SU-DHL-6 (cell line): ENCODE measurements at regions not wholly inside any gene's neighbourhood (a gene's known extent, or its start where the extent isn't known, plus 50 kb on each side); places are given as distances from the start of the nearest gene placed in this dataset.

ENCODE experiments used
- H2AFZ ChIP-seq: fragments of 200-600 bp; sonication (generic); 2 replicates; pipeline ENCODE4 v1.6.1; 2014; ENCODE audit warnings: low read depth, mild to moderate bottlenecking, moderate library complexity, mixed read lengths, antibody characterized with exemption, low read length; ENCODE audit not compliant: severe bottlenecking
- H3F3A ChIP-seq: fragments of 200-600 bp; shearing (Covaris generic); 2 replicates; pipeline ENCODE4 v1.6.0; 2016; ENCODE audit warnings: antibody characterized with exemption, mild to moderate bottlenecking; ENCODE audit not compliant: insufficient read depth
- H3K27ac ChIP-seq: fragments of 200-600 bp; sonication (generic); 2 replicates; pipeline ENCODE4 v1.5.1; 2016; ENCODE audit warnings: low read depth, mild to moderate bottlenecking, low read length, moderate library complexity, mixed read lengths
- H3K27me3 ChIP-seq: fragments of 200-600 bp; sonication (generic), shearing (Covaris generic); 2 replicates; pipeline ENCODE4 v1.6.0; 2014; ENCODE audit warnings: mild to moderate bottlenecking, low read length
- H3K36me3 ChIP-seq: fragments of 200-600 bp; sonication (generic); 2 replicates; pipeline ENCODE4 v1.6.1; 2014; ENCODE audit warnings: mild to moderate bottlenecking, low read length, mixed read lengths
- H3K4me2 ChIP-seq: fragments of 300-600, 200-600 bp; shearing (Covaris generic), sonication (generic); 2 replicates; pipeline ENCODE4 v1.6.0; 2014; ENCODE audit warnings: low read length, low read depth, mild to moderate bottlenecking; ENCODE audit not compliant: poor library complexity, severe bottlenecking
- H3K4me3 ChIP-seq: fragments of 200-600 bp; sonication (generic); 2 replicates; pipeline ENCODE4 v1.5.1; 2014; ENCODE audit warnings: antibody characterized with exemption, low read length, mild to moderate bottlenecking, mixed read lengths; ENCODE audit not compliant: insufficient read depth, poor library complexity, severe bottlenecking
- H3K79me2 ChIP-seq: fragments of 200-600 bp; sonication (generic); 2 replicates; pipeline ENCODE4 v1.6.1; 2014; ENCODE audit warnings: mild to moderate bottlenecking, low read length, moderate library complexity; ENCODE audit not compliant: insufficient read depth
- H3K9ac ChIP-seq: fragments of 200-600 bp; sonication (generic); 2 replicates; pipeline ENCODE4 v1.7.0; 2014; ENCODE audit warnings: mild to moderate bottlenecking, low read length
- H3K9me2 ChIP-seq: fragments of 200-600 bp; sonication (generic); replicated peaks from 2 replicates; pipeline ENCODE4 v1.6.1; 2014; ENCODE audit warnings: low read length; ENCODE audit not compliant: insufficient read depth
- H3K9me3 ChIP-seq: fragments of 200-600 bp; sonication (generic); 2 replicates; pipeline ENCODE4 v1.6.1; 2014; ENCODE audit warnings: low read length, mixed read lengths; ENCODE audit not compliant: insufficient read depth
- H4K20me1 ChIP-seq: fragments of 200-600 bp; sonication (generic); 2 replicates; pipeline ENCODE4 v1.6.1; 2014; ENCODE audit warnings: low read depth, mild to moderate bottlenecking, antibody characterized with exemption, low read length, moderate library complexity, mixed read lengths
- CTCF ChIP-seq: fragments of 200-600 bp; sonication (generic); IDR thresholded peaks from one replicate; pipeline ENCODE4 v1.5.1; 2017; ENCODE audit warnings: antibody characterized with exemption, mild to moderate bottlenecking, low read length, moderate library complexity; ENCODE audit not compliant: insufficient read depth, poor library complexity, severe bottlenecking
- EZH2phosphoT487 ChIP-seq: fragments of 200-600 bp; sonication (generic), shearing (Covaris generic); conservative IDR thresholded peaks from 2 replicates; pipeline ENCODE4 v1.6.1; 2018; ENCODE audit warnings: mild to moderate bottlenecking, antibody characterized with exemption, low read length, moderate library complexity, mixed read lengths

GRCh38 chr13:80633251-80633650, 292.3 kb upstream of the SPRY2 start:
- no peak overlapping the region for H3K4me3 ChIP-seq
- H3K9me3 ChIP-seq, result no peaks in the 10 kb centered on the region
- no peaks in the 10 kb centered on the region for H3K36me3 ChIP-seq
- H4K20me1 ChIP-seq, result no peaks in the 10 kb centered on the region
- no peak overlapping the region for H2AFZ ChIP-seq
- H3K27me3 ChIP-seq, result no peaks in the 10 kb centered on the region
- no peak for TF ChIP-seq CTCF
- no peak for TF ChIP-seq EZH2phosphoT487
- no peak overlapping the region for H3K9ac ChIP-seq
- no peak overlapping the region for H3K27ac ChIP-seq
- H3K79me2 ChIP-seq, result no peaks in the 10 kb centered on the region
- H3K4me2 ChIP-seq, result no peak overlapping the region
- no peaks in the 10 kb centered on the region; the same call in 1 of the 2 replicates for H3K9me2 ChIP-seq
- no peaks in the 10 kb centered on the region for H3F3A ChIP-seq

GRCh38 chr13:80630685-80631121, 289.8 kb upstream of the SPRY2 start:
- Histone ChIP-seq H2AFZ (no peak overlapping the region), H3K27me3 (no peaks in the 10 kb centered on the region), H3K79me2 (no peaks in the 10 kb centered on the region), H3K36me3 (no peaks in the 10 kb centered on the region), H3K27ac (no peak overlapping the region), H3K9me3 (no peaks in the 10 kb centered on the region), H4K20me1 (no peaks in the 10 kb centered on the region), H3K9me2 (no peaks in the 10 kb centered on the region; the same call in 1 of the 2 replicates), H3K9ac (no peak overlapping the region), H3F3A (no peaks in the 10 kb centered on the region), H3K4me3 (no peak overlapping the region), H3K4me2 (no peak overlapping the region)
- TF ChIP-seq EZH2phosphoT487 (no peak), CTCF (no peak)

GRCh38 chr13:80618781-80619180, 277.9 kb upstream of the SPRY2 start:
- Histone ChIP-seq H3F3A (no peaks in the 10 kb centered on the region), H3K27me3 (no peaks in the 10 kb centered on the region), H3K9ac (no peak overlapping the region), H3K27ac (no peak overlapping the region), H3K79me2 (no peaks in the 10 kb centered on the region), H3K4me3 (no peak overlapping the region), H3K4me2 (no peak overlapping the region), H3K36me3 (no peaks in the 10 kb centered on the region), H2AFZ (no peak overlapping the region), H3K9me2 (no peaks in the 10 kb centered on the region), H4K20me1 (no peaks in the 10 kb centered on the region), H3K9me3 (no peaks in the 10 kb centered on the region)
- TF ChIP-seq EZH2phosphoT487 (no peak), CTCF (no peak)

- H3K9me2 ChIP-seq, result no peaks in the 10 kb centered on the region
- H3K27me3 ChIP-seq, result no peaks in the 10 kb centered on the region
- no peak overlapping the region for H2AFZ ChIP-seq
- no peak for TF ChIP-seq EZH2phosphoT487
- no peak for TF ChIP-seq CTCF
- H4K20me1 ChIP-seq, result no peaks in the 10 kb centered on the region
- no peak overlapping the region for H3K4me3 ChIP-seq
- no peaks in the 10 kb centered on the region for H3K9me3 ChIP-seq
- no peak overlapping the region for H3K9ac ChIP-seq
- H3K27ac ChIP-seq, result no peak overlapping the region
- no peaks in the 10 kb centered on the region for H3K36me3 ChIP-seq
- H3K79me2 ChIP-seq, result no peaks in the 10 kb centered on the region
- H3F3A ChIP-seq, result no peaks in the 10 kb centered on the region
- H3K4me2 ChIP-seq, result no peak overlapping the region
Measured at GRCh38 chr13:80612804-80613203, 271.9 kb upstream of the SPRY2 start.
